ENCODE measurements at regions not wholly inside any gene's neighbourhood (a gene's known extent, or its start where the extent isn't known, plus 50 kb on each side); places are given as distances from the start of the nearest gene placed in this dataset.

GRCh38 chr3:10597733-10598132 lies 92.3 kb upstream of the ATP2B2 start:
- DNase-seq (ENCODE audit: low read depth): no peak
- TF ChIP-seq CTCF (IDR thresholded peaks at IDR 0.05; ENCODE audit: control insufficient read depth, extremely low read depth, insufficient read depth): no peak
- H3K4me3 ChIP-seq (ENCODE audit: low read depth, low read length): no peak overlapping the region

DNA sequence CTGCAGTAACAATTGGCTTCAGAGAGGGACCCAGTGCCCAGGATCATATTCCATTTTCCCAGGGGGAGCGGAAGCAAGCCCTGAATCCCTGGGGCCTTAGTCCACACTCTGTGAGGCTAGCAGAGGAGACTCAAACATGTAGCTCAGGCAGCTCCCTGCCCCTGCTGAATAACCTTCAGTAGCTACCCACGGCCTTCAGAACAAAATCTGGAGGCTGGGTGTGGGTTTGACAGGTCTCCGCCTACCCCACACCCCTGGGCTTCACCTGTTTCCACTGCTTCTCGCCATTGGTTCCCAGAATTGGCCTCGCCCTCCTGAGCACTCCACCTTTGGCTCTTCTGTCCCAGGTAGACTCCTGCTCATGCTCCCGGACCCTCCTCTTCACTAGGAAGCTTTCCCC lies 93.6 kb upstream of the ATP2B2 start:
- no peak overlapping the region for H3K4me3 ChIP-seq (ENCODE audit: low read depth, low read length)
- DNase-seq (ENCODE audit: low read depth): no peak
- TF ChIP-seq CTCF (IDR thresholded peaks at IDR 0.05; ENCODE audit: control insufficient read depth, extremely low read depth, insufficient read depth): no peak

DNA sequence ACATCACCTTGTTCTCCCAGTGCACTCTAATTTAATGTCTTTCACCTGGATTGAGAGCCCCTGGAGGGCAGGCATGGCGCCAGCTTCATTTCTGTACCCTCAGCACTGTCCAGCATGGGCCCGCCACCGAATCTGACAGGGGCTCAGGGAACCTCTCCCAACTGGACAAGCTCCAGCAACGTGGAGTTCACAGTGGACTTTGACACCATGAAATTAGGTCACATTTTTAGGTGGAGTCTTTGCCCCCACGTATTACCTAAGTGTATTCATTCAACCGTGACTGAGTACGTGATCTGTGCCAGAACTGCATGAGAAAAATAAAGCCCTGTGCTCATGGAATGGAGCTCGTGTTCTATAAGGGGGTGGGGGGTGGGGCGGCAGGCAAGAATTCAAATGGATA lies 94.1 kb upstream of the ATP2B2 start:
- no peak for DNase-seq (ENCODE audit: low read depth)
- TF ChIP-seq CTCF (IDR thresholded peaks at IDR 0.05; ENCODE audit: control insufficient read depth, extremely low read depth, insufficient read depth): no peak
- H3K4me3 ChIP-seq (ENCODE audit: low read depth, low read length): no peak overlapping the region

- TF ChIP-seq CTCF (IDR thresholded peaks at IDR 0.05; ENCODE audit: control insufficient read depth, extremely low read depth, insufficient read depth): no peak
- no peak for DNase-seq (ENCODE audit: low read depth)
Observed at GRCh38 chr3:10600296-10600714, 94.9 kb upstream of the ATP2B2 start.

DNA sequence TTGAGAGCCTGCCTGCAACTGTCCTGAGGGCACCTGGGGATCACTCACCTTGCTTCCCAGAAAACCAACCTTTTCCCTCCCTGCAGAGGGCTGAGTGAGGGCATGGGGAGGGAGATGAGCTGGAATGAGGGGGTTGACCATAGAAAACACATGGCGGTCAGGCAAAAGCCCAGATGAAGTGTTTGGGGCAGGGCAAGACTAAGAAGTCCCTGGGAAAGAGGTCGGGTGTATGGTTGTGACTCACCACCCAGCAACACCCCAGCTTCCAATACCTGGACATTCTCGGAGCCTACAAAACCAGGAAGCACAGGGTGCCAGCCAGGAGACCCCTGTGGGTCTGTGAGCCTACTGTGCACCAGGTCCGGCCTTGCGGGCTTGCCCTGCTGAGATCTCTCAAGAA lies 95.3 kb upstream of the ATP2B2 start:
- TF ChIP-seq CTCF (IDR thresholded peaks at IDR 0.05; ENCODE audit: control insufficient read depth, extremely low read depth, insufficient read depth): no peak
- no peak overlapping the region for H3K4me3 ChIP-seq (ENCODE audit: low read depth, low read length)
- DNase-seq (ENCODE audit: low read depth): no peak

More at GRCh38 chr3:10600296-10600714, 94.9 kb upstream of the ATP2B2 start:
- H3K4me3 ChIP-seq (ENCODE audit: low read depth, low read length): no peak overlapping the region

GRCh38 chr3:10601151-10601856 lies 95.9 kb upstream of the ATP2B2 start:
- no peak for DNase-seq (ENCODE audit: low read depth)
- H3K4me3 ChIP-seq (ENCODE audit: low read depth, low read length): no peak overlapping the region
- TF ChIP-seq CTCF (IDR thresholded peaks at IDR 0.05; ENCODE audit: control insufficient read depth, extremely low read depth, insufficient read depth): no peak

DNA sequence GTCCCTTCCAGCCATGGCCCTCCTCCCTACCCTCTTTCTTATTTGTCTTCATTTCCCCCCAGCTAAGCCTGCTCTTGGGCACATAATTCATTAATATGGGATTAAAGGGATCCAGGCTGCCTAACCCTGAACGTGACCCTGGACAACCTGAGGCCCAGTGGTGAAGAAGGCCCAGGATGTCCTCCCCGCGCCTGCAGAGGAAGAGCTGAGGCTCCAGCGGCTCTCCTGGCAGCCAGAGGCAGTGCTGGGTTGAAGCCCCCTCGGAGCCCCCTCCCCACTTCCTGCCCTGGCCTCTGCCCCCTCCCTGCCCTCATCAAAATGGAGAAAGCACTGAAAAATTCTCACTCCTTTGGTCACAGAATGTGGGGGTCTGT lies 96.5 kb upstream of the ATP2B2 start:
- no peak overlapping the region for H3K4me3 ChIP-seq (ENCODE audit: low read depth, low read length)
- TF ChIP-seq CTCF (IDR thresholded peaks at IDR 0.05; ENCODE audit: control insufficient read depth, extremely low read depth, insufficient read depth): no peak
- DNase-seq (ENCODE audit: low read depth): no peak

All from LNCaP clone FGC (cell line).